Heart right ventricle (tissue), 16 donors: ENCODE measurements at regions not wholly inside any gene's neighbourhood (a gene's known extent, or its start where the extent isn't known, plus 50 kb on each side); places are given as distances from the start of the nearest gene placed in this dataset.

Source experiments
- ATAC-seq, 8 donors: fragments of 200-7000 bp; cut with Tn5 transposase; one replicate each; pipeline ENCODE4 v1.9.1; 2020; ENCODE audit warnings: mild to moderate bottlenecking in 8 of 8, moderate library complexity in 8 of 8, moderate number of reproducible peaks in 1 of 8
- DNase-seq, 2 donors: peaks; one replicate each; pipeline ENCODE4 v3.0.0-alpha.2; 2020
- H3K27ac ChIP-seq, 10 donors: fragments of 200-600 bp; sonication (generic) in 2 of 10; one replicate each; pipeline versions ENCODE4 v1.5.0 to v1.8.0; 2020 to 2022; ENCODE audit warnings: mild to moderate bottlenecking in 3 of 10
- H3K27me3 ChIP-seq, 7 donors: fragments of 200-600 bp; one replicate each; pipeline ENCODE4 v1.8.0; 2021 to 2022; ENCODE audit warnings: mild to moderate bottlenecking in 2 of 7
- H3K36me3 ChIP-seq, 9 donors: fragments of 200-600 bp; sonication (generic) in 1 of 9; one replicate each; pipeline versions ENCODE4 v1.5.0 to v1.8.0; 2020 to 2022; ENCODE audit warnings: mild to moderate bottlenecking in 2 of 9
- H3K4me1 ChIP-seq, 9 donors: fragments of 200-600 bp; sonication (generic) in 1 of 9; one replicate each; pipeline versions ENCODE4 v1.5.0 to v1.8.0; 2020 to 2022; ENCODE audit warnings: mild to moderate bottlenecking in 4 of 9
- H3K4me3 ChIP-seq, 10 donors: fragments of 200-600 bp; sonication (generic) in 2 of 10; one replicate each; pipeline versions ENCODE4 v1.5.0 to v1.8.0; 2020 to 2022; ENCODE audit warnings: mild to moderate bottlenecking in 7 of 10, moderate library complexity in 2 of 10
- H3K9me3 ChIP-seq, 11 donors: fragments of 200-600 bp in 10 of 11; sonication (generic) in 2 of 11; one replicate each; pipeline versions ENCODE4 v1.5.0 to v1.8.0; 2013 to 2022; ENCODE audit warnings: mild to moderate bottlenecking in 2 of 11, control low read depth in 1 of 11, moderate library complexity in 1 of 11
- WGBS, 2 donors: extraction: QIAGEN DNeasy Blood & Tissue Kit; methylation state at CpG; one replicate each; pipeline ENCODE4 v1.1.7; 2013; ENCODE audit warnings: inconsistent platforms in 1 of 2; 5-methylcytosine and 5-hydroxymethylcytosine counted together
- intact Hi-C, 10 donors: fragments of 100-400 bp; cut with DNase I; formaldehyde crosslinking; loops; one replicate each; pipeline versions ENCODE4 v1.11.1 to v1.14.2; 2022
- TF ChIP-seq, protein P1 (sequence below), 9 donors: fragments of 200-600 bp; sonication (generic) in 2 of 9; IDR thresholded peaks; one replicate each; pipeline versions ENCODE4 v1.5.0 to v1.8.0; 2021 to 2022; ENCODE audit warnings: antibody characterized with exemption in 9 of 9, mild to moderate bottlenecking in 5 of 9, moderate library complexity in 1 of 9
- donor health status: Arrhythmogenic right ventricular cardiomyopathy.
- donor health status: ischemic (EF 13 %, LVEDD 7.1; RV severe dilation, severe dysfunction).
- donor health status: healthy with polysubstance abuse.
- donor health status: DM: no; HTN: yes; CAD: no.
- donor health status: DM: no; HTN: no; CAD: no.
- donor health status: ischemic (EF 25% LVEDD 6.9; RV normal size, moderate dysfunction).
- donor health status: ischemic (EF 25% LVEDD 5.7; RV mildly dilated, moderate dysfunction).
- donor health status: healthy.
- donor health status: DM: yes; HTN: yes; CAD: no.
- donor health status: Ischemic cardiomyopathy.
- donor health status: ischemic (EF 35%, LVEDD 5.7; RV mildly dilated, moderate dysfunction).
- donor health status: nonischemic (EF 11% LVEDD 7.7; RV severe dilation, severe dysfunction).
- donor health status: DM: yes; HTN: yes; CAD: no.
- donor health status: PGD.
- donor health status: ischemic (EF 29% LVEDD 5.4; RV normal size, mild dysfunction).
- donor health status: nonischemic (EF 23%, LVEDD 6.1; RV moderate dilation, normal function).

DNA sequence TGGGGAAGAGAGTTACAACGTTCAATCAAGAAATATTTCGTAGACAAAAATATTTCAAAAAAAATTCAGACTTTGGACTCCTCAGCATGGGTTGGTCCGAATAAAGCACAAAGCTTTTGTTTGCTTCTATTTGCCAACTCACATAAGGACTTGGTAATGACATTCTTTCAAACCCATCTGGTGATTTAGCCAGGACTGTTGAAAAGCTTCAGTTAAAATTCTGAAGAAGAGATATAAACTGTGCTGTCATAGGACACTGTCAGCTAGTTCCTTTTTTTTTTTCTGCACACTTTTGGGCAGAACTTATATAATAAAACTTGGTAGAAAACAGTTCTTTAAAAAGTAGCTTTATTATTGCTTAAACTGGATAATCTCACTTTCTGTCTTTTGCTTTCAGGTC is 660.8 kb upstream of the SGO1 start:
- no peak overlapping the region for H3K4me3 ChIP-seq
- no peaks in the 10 kb centered on the region for H3K36me3 ChIP-seq
- no peak for ATAC-seq
- intact Hi-C loops = no loop called here
- no peak for DNase-seq
- H3K4me1 ChIP-seq = no peaks in the 10 kb centered on the region
- H3K9me3 ChIP-seq = no peaks in the 10 kb centered on the region
- no peaks in the 10 kb centered on the region for H3K27me3 ChIP-seq
- no peak overlapping the region for H3K27ac ChIP-seq
- WGBS, 2 donors = 83 to 88% methylated on average over 3 of the region's 3 CpGs
- TF ChIP-seq, protein P1, sequence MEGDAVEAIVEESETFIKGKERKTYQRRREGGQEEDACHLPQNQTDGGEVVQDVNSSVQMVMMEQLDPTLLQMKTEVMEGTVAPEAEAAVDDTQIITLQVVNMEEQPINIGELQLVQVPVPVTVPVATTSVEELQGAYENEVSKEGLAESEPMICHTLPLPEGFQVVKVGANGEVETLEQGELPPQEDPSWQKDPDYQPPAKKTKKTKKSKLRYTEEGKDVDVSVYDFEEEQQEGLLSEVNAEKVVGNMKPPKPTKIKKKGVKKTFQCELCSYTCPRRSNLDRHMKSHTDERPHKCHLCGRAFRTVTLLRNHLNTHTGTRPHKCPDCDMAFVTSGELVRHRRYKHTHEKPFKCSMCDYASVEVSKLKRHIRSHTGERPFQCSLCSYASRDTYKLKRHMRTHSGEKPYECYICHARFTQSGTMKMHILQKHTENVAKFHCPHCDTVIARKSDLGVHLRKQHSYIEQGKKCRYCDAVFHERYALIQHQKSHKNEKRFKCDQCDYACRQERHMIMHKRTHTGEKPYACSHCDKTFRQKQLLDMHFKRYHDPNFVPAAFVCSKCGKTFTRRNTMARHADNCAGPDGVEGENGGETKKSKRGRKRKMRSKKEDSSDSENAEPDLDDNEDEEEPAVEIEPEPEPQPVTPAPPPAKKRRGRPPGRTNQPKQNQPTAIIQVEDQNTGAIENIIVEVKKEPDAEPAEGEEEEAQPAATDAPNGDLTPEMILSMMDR (IDR thresholded peaks at IDR 0.05) = no peak

DNA sequence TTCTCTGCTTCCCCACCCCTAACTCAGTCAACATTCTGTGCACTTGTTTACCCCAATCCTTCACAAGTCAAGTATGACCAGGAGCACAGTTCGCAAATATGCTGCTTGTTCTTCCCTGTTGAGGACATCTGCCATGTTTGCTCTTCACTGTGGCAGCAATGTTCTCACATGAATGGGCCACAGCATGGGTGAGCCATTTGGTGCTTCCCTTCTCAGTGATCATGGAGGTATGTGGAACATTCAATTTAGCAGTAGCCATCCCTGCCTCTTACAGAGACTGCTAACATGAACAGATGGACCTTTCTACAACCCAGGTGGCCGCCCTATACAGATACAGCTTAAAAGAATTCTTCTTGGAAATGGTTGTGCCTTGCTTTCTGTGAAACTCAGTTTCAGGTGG is 660.1 kb upstream of the SGO1 start:
- no peak overlapping the region for H3K4me3 ChIP-seq
- H3K4me1 ChIP-seq = no peaks in the 10 kb centered on the region
- DNase-seq (no peak), ATAC-seq (no peak)
- TF ChIP-seq, protein P1 (IDR thresholded peaks at IDR 0.05) = no peak
- H3K27me3 ChIP-seq = no peaks in the 10 kb centered on the region
- H3K27ac ChIP-seq = no peak overlapping the region
- 93 to 94% methylated on average over 2 of the region's 2 CpGs for WGBS, 2 donors
- intact Hi-C loops = no loop called here
- H3K9me3 ChIP-seq = no peaks in the 10 kb centered on the region
- H3K36me3 ChIP-seq = no peaks in the 10 kb centered on the region

DNA sequence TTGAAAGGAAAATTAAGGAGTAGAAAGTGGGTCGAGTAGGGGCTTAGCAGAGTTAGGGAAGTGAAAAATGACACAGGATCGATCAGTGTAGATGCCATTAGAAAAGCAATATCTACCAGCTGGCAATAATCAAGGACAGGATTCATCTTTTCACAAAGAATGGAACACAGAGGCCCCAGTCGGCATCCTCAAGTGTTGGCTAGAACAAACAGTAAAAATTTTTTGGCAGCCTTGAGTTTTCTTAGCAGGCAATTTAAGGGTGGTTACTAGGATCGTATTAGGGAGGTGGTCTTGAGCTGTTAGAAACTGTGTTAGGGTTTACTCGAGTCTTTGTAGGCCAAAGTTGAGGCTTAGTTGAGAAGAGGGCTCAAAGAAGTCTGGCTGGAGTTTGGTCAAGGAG is 658.8 kb upstream of the SGO1 start:
- 78% methylated on average over 5 of the region's 5 CpGs for WGBS, 2 donors
- no peak for ATAC-seq
- TF ChIP-seq, protein P1 (IDR thresholded peaks at IDR 0.05) = no peak
- no peak for DNase-seq
- no peaks in the 10 kb centered on the region for H3K4me1 ChIP-seq
- H3K36me3 ChIP-seq = no peaks in the 10 kb centered on the region
- no peak overlapping the region for H3K4me3 ChIP-seq
- no peaks in the 10 kb centered on the region for H3K27me3 ChIP-seq
- H3K27ac ChIP-seq = no peak overlapping the region
- intact Hi-C loops = no loop called here
- no peaks in the 10 kb centered on the region for H3K9me3 ChIP-seq

DNA sequence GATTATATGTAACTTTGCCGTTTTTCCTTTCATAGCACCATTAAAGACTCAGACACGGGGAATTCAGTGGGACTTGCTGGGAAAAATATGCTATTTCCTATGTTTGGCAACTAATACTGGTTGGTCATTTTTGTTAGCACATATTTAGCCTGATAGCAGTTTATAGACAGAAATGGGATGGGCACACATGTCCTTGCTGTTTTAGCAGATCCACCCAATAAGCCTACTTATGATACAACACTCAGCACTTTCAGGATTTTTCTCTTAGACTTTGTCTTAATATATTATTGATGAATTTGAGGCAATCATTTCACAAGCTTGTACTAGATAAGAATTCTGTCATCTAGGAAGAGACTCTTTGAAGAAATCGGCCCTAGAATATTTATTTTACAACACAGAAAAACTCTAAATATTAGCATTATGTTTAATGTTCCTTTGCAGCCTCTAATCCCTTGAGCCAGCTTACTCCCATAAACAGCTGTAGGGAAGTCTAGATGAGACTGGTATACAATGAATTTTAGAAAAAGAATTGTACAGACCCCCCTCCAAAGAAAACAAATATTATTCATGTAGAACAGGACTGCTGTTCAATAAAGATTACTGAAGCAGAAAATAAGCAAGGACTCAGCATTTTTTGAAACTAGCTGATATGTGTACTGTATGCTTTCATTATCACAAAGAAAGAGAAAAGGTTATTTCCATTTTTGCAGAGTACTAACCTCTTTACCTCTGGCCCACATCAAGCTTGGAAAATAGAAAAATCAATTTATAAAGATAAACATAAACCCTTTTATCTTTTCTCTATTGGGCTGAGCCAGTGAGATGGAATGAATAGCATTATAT is 656.8 kb upstream of the SGO1 start:
- H3K27ac ChIP-seq = no peak overlapping the region
- no peak overlapping the region for H3K4me3 ChIP-seq
- intact Hi-C loops = no loop called here
- TF ChIP-seq, protein P1 (IDR thresholded peaks at IDR 0.05) = no peak
- no peaks in the 10 kb centered on the region for H3K27me3 ChIP-seq
- WGBS, 2 donors = 69 to 73% methylated on average over 3 of the region's 3 CpGs
- H3K4me1 ChIP-seq = no peaks in the 10 kb centered on the region
- H3K9me3 ChIP-seq = no peaks in the 10 kb centered on the region
- no peaks in the 10 kb centered on the region for H3K36me3 ChIP-seq
- DNase-seq (no peak), ATAC-seq (no peak)
